ENCODE measurements at regions not wholly inside any gene's neighbourhood (a gene's known extent, or its start where the extent isn't known, plus 50 kb on each side); places are given as distances from the start of the nearest gene placed in this dataset.

- no peak for TF ChIP-seq POLR2A (IDR thresholded peaks at IDR 0.05)
- no peak for TF ChIP-seq CTCF (IDR thresholded peaks at IDR 0.05 in 8 of 11, conservative IDR thresholded peaks at IDR 0.05 in 3 of 11)
- TF ChIP-seq POLR2AphosphoS5 (IDR thresholded peaks at IDR 0.05), result no peak
Measured at GRCh38 chr20:20888266-20888656, 175.8 kb upstream of the RALGAPA2 start.

Measured in spleen (tissue), 7 donors.